Prostate gland (tissue), 2 donors: ENCODE measurements at regions not wholly inside any gene's neighbourhood (a gene's known extent, or its start where the extent isn't known, plus 50 kb on each side); places are given as distances from the start of the nearest gene placed in this dataset.

Source experiments
- POLR2A ChIP-seq: fragments of 450-650 bp; IDR thresholded peaks from one replicate; pipeline ENCODE4 v1.6.1; 2016; ENCODE audit warnings: antibody characterized with exemption, mild to moderate bottlenecking
- POLR2AphosphoS5 ChIP-seq: sonication (generic); formaldehyde crosslinking; IDR thresholded peaks from one replicate; pipeline ENCODE4 v1.6.1; 2017; ENCODE audit warnings: antibody characterized with exemption
- TF ChIP-seq, protein P1 (sequence below), 4 experiments: fragments of 200-600 bp in 2 of 4; fragments of 450-650 bp in 2 of 4; sonication (generic) in 2 of 4; IDR thresholded peaks; 1 replicate in 3 of 4; 2 replicates in 1 of 4; pipeline ENCODE4 v1.5.1; 2016 to 2019; ENCODE audit warnings: antibody characterized with exemption in 4 of 4, mild to moderate bottlenecking in 2 of 4, moderate library complexity in 2 of 4

DNA sequence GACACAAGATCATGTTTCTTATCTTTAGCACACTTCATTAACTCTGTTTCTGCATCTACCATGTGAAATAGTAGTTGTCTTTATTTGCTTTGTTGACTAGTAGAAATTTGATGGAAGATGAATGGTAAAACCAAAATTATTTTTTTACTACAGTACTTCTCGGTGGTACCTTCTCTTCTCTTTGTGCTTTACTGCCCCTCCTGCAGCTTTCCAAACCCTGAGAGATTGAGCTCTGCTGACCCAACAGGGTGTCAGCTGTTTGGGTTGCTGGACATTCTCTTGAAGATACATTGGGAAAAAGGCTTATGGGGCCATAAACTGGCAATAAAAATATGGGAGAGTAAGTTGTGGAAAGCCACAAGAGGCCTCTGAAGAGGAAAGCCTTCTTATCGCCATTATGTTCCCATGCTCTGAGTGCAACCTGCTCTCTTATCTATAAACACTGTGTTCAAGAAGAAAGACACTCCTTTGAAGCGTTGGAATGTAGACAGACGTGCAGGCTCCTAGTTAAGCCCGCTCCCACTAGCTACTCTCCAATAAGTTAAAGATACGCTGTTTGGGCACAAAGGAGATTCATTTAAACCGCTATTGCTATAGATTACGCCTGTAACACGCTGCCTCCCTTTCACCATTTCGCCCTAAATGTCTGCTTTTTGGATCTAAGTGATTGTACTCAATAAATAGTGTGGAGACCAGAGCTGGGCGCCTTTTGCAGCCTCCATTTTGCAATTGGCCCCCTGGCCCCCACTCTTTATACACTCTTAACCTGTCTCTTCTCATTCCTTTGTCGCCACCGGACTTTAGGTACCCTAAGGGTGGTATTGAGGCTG, 60.1 kb upstream of the PRSS16 start:
- TF ChIP-seq, protein P1, sequence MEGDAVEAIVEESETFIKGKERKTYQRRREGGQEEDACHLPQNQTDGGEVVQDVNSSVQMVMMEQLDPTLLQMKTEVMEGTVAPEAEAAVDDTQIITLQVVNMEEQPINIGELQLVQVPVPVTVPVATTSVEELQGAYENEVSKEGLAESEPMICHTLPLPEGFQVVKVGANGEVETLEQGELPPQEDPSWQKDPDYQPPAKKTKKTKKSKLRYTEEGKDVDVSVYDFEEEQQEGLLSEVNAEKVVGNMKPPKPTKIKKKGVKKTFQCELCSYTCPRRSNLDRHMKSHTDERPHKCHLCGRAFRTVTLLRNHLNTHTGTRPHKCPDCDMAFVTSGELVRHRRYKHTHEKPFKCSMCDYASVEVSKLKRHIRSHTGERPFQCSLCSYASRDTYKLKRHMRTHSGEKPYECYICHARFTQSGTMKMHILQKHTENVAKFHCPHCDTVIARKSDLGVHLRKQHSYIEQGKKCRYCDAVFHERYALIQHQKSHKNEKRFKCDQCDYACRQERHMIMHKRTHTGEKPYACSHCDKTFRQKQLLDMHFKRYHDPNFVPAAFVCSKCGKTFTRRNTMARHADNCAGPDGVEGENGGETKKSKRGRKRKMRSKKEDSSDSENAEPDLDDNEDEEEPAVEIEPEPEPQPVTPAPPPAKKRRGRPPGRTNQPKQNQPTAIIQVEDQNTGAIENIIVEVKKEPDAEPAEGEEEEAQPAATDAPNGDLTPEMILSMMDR (IDR thresholded peaks at IDR 0.05) = no peak
- TF ChIP-seq POLR2A (no peak), POLR2AphosphoS5 (no peak)
